Endodermal cell (in vitro differentiated cells): ENCODE measurements at regions not wholly inside any gene's neighbourhood (a gene's known extent, or its start where the extent isn't known, plus 50 kb on each side); places are given as distances from the start of the nearest gene placed in this dataset.

Source experiments
- DNase-seq: peaks from one replicate; pipeline ENCODE4 v3.0.0-alpha.2; 2017
- H3K27ac ChIP-seq: 2 replicates; pipeline ENCODE4 v1.5.1; 2013; ENCODE audit warnings: mild to moderate bottlenecking, low read depth, low read length, moderate library complexity
- H3K27me3 ChIP-seq: 2 replicates; pipeline ENCODE4 v1.6.1; 2013; ENCODE audit warnings: mild to moderate bottlenecking, low read length, moderate library complexity; ENCODE audit not compliant: insufficient read depth, control insufficient read depth, poor library complexity, severe bottlenecking
- H3K36me3 ChIP-seq: 2 replicates; pipeline ENCODE4 v1.7.0; 2013; ENCODE audit warnings: mild to moderate bottlenecking, low read length, moderate library complexity; ENCODE audit not compliant: control insufficient read depth, insufficient read depth
- H3K4me1 ChIP-seq: one replicate; pipeline ENCODE4 v1.7.0; 2013; ENCODE audit warnings: low read length; ENCODE audit not compliant: control insufficient read depth, insufficient read depth
- H3K4me3 ChIP-seq: 2 replicates; pipeline ENCODE4 v1.5.1; 2013; ENCODE audit warnings: mild to moderate bottlenecking, low read length, moderate library complexity
- H3K9ac ChIP-seq: 2 replicates; pipeline ENCODE4 v1.6.1; 2013; ENCODE audit warnings: mild to moderate bottlenecking, low read length, moderate library complexity; ENCODE audit not compliant: poor library complexity, severe bottlenecking; ENCODE audit errors: extremely low read depth
- H3K9me3 ChIP-seq: 2 replicates; pipeline ENCODE4 v1.6.1; 2013; ENCODE audit warnings: mild to moderate bottlenecking, low read length, moderate library complexity; ENCODE audit not compliant: control insufficient read depth
- H3K27ac Mint-ChIP-seq: 2 replicates; pipeline ENCODE4 v1.8.0; 2020; ENCODE audit warnings: mixed read lengths
- H3K27me3 Mint-ChIP-seq: 2 replicates; pipeline ENCODE4 v1.8.0; 2021; ENCODE audit warnings: mild to moderate bottlenecking, mixed read lengths; ENCODE audit not compliant: insufficient read depth
- H3K36me3 Mint-ChIP-seq: 2 replicates; pipeline ENCODE4 v1.8.0; 2020; ENCODE audit warnings: low read depth, mixed read lengths
- H3K4me1 Mint-ChIP-seq: 2 replicates; pipeline ENCODE4 v1.8.0; 2020; ENCODE audit warnings: mixed read lengths
- H3K4me3 Mint-ChIP-seq: 2 replicates; pipeline ENCODE4 v1.8.0; 2020; ENCODE audit warnings: mild to moderate bottlenecking, moderate library complexity, mixed read lengths
- H3K9me3 Mint-ChIP-seq: 2 replicates; pipeline ENCODE4 v1.8.0; 2020; ENCODE audit warnings: mild to moderate bottlenecking, mixed read lengths
- WGBS, 2 experiments: methylation state at CpG; one replicate each; pipeline versions ENCODE4 v1.1.5 to v1.1.7; 2013; ENCODE audit warnings: missing lambda C conversion rate in 2 of 2, mixed read lengths in 1 of 2; ENCODE audit not compliant: insufficient coverage in 1 of 2, insufficient read length in 1 of 2; 5-methylcytosine and 5-hydroxymethylcytosine counted together
- TF ChIP-seq, protein P1 (sequence below): fragments of 200-600 bp; sonication (generic); conservative IDR thresholded peaks from 2 replicates; pipeline ENCODE4 v1.5.0; 2021; ENCODE audit warnings: antibody characterized with exemption, mild to moderate bottlenecking

DNA sequence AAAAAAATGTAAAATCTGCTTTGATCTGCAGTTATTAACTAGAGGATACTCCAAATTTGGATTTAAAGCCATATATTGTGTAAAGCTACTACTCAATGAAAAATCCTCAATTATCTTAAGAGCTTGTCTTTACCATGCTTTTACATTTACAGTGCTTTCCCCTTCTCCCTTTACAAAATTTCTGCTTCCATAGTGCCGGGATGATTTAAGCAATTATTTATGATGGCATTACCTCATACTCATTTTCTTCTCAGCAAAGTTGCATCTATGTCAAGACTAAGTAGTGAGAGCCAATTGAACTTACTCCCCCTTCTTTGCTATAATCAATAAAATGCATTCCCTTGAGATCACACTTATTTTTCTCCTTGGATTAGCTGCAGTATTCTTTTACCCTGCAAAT is 505.4 kb upstream of the AGA start:
- no peaks in the 10 kb centered on the region for H3K9me3 ChIP-seq
- Mint-ChIP-seq H3K4me3 (no peak overlapping the region), H3K27me3 (no peaks in the 10 kb centered on the region), H3K36me3 (no peaks in the 10 kb centered on the region), H3K27ac (no peak overlapping the region), H3K4me1 (no peaks in the 10 kb centered on the region), H3K9me3 (no peaks in the 10 kb centered on the region)
- H3K4me3 ChIP-seq, result no peak overlapping the region
- H3K9ac ChIP-seq, result no peak overlapping the region
- H3K27ac ChIP-seq, result no peak overlapping the region
- WGBS, 2 experiments, result 100% methylated on average over 1 of the region's 1 CpG
- TF ChIP-seq, protein P1, sequence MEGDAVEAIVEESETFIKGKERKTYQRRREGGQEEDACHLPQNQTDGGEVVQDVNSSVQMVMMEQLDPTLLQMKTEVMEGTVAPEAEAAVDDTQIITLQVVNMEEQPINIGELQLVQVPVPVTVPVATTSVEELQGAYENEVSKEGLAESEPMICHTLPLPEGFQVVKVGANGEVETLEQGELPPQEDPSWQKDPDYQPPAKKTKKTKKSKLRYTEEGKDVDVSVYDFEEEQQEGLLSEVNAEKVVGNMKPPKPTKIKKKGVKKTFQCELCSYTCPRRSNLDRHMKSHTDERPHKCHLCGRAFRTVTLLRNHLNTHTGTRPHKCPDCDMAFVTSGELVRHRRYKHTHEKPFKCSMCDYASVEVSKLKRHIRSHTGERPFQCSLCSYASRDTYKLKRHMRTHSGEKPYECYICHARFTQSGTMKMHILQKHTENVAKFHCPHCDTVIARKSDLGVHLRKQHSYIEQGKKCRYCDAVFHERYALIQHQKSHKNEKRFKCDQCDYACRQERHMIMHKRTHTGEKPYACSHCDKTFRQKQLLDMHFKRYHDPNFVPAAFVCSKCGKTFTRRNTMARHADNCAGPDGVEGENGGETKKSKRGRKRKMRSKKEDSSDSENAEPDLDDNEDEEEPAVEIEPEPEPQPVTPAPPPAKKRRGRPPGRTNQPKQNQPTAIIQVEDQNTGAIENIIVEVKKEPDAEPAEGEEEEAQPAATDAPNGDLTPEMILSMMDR, result no peak
- no peak for DNase-seq
- H3K27me3 ChIP-seq, result no peaks in the 10 kb centered on the region
- no peaks in the 10 kb centered on the region for H3K36me3 ChIP-seq
- no peaks in the 10 kb centered on the region for H3K4me1 ChIP-seq

DNA sequence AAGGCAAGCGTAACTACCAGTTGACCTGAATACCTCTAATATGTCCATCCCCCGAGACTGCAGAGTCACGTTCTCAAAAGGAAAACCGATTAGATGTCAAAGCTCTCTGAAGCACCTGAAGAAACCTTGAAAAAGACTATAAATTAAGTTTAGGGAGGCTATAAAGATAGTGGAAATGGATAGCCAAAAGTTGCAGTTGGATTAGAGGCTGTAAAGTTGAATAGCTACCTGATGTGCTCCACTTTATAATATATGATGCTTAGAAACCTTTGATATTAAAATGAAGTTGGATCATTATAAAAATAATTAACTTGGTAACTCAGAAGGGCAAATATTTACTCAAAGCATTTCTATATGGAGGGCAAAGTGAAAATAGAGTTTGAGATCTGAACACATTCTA is 506.6 kb upstream of the AGA start:
- Mint-ChIP-seq H3K27ac (no peak overlapping the region), H3K9me3 (no peaks in the 10 kb centered on the region), H3K36me3 (no peaks in the 10 kb centered on the region), H3K27me3 (no peaks in the 10 kb centered on the region), H3K4me3 (no peak overlapping the region), H3K4me1 (no peaks in the 10 kb centered on the region)
- Histone ChIP-seq H3K36me3 (no peaks in the 10 kb centered on the region), H3K9me3 (no peaks in the 10 kb centered on the region), H3K27me3 (no peaks in the 10 kb centered on the region), H3K9ac (no peak overlapping the region), H3K4me1 (no peaks in the 10 kb centered on the region), H3K27ac (no peak overlapping the region), H3K4me3 (no peak overlapping the region)
- TF ChIP-seq, protein P1, result no peak
- no peak for DNase-seq
- WGBS, 2 experiments, result 91 to 96% methylated on average over 3 to 4 of the region's 4 CpGs

DNA sequence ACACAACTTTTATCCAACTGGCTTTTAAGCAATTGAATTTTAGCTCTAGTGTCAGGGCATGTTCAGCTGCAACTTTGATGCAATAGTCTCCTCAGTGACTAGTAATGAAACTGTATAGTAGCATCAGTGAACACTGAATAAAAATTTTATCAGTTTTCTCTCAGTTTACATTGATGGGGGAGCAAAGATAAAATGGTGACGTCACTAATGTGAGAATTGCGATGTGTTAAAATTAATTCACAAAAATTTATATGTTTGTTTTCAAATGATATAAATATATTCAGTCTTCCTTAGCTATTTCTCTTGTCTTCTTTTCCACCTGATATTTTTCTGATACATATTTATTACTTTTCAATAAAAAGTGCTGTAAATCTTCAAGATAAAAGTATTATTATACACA is 508.8 kb upstream of the AGA start:
- Mint-ChIP-seq H3K36me3 (no peaks in the 10 kb centered on the region), H3K27ac (no peak overlapping the region), H3K4me1 (no peaks in the 10 kb centered on the region), H3K27me3 (no peaks in the 10 kb centered on the region), H3K9me3 (no peaks in the 10 kb centered on the region), H3K4me3 (no peak overlapping the region)
- no peak for DNase-seq
- no peaks in the 10 kb centered on the region for H3K36me3 ChIP-seq
- no peaks in the 10 kb centered on the region for H3K9me3 ChIP-seq
- H3K27ac ChIP-seq, result no peak overlapping the region
- no peak overlapping the region for H3K4me3 ChIP-seq
- TF ChIP-seq, protein P1, result no peak
- no peaks in the 10 kb centered on the region for H3K4me1 ChIP-seq
- H3K9ac ChIP-seq, result no peak overlapping the region
- no peaks in the 10 kb centered on the region for H3K27me3 ChIP-seq
- WGBS, 2 experiments, result 83% methylated on average over 1 of the region's 2 CpGs; no CpG with 5 or more reads in 1 of the 2 experiments
